Astrocyte of the spinal cord (primary cell): ENCODE measurements at regions not wholly inside any gene's neighbourhood (a gene's known extent, or its start where the extent isn't known, plus 50 kb on each side); places are given as distances from the start of the nearest gene placed in this dataset.

Experiments used
- DNase-seq: peaks from one replicate; pipeline ENCODE4 v3.0.0; 2011; ENCODE audit warnings: low read depth, low spot score
- H3K4me3 ChIP-seq: 2 replicates; pipeline ENCODE4 v1.5.1; 2011; ENCODE audit warnings: low read depth, mild to moderate bottlenecking, low read length, moderate library complexity
- in situ Hi-C: cut with HindIII; loops from 2 replicates; pipeline ENCODE4 v1.10.0; 2017; ENCODE audit warnings: low sequenced_read_pairs
- TF ChIP-seq, protein P1 (sequence below): IDR thresholded peaks from 2 replicates; pipeline ENCODE4 v1.5.1; 2012; ENCODE audit warnings: low read depth, mild to moderate bottlenecking, low read length, inconsistent platforms

DNA sequence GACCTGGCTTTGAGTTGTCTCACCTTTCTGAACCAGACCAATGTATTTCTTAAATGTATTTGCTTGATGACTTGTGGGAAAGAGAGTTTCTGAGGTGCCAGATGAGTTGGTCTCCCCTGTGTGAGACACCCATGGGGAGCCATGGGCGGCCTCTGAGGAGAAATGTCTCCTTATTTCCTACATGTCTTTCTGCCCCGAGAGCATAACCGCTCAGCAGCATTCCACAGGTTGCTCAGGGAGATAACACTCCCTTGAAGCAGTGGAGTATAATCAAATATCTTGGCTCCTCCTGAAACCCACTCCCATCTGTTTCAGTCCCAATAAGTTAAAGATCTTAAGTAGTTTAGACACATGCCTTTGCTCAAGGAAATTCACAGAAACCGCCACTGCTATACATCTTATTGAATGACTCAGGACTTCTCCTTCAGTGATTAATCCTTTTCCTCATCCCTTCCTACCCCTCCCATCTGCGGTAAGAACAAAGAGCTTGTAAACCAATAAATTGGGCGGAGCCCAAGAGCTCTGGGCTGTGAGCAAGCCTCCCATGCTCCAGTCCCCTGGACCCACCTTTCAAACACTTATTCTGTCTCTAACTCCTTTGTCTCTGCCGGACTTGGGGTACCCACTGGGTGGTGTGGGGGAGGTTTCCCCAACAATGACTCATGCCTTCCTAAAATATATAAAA lies 285.5 kb upstream of the LRRTM4 start:
- DNase-seq, result no peak
- TF ChIP-seq, protein P1, sequence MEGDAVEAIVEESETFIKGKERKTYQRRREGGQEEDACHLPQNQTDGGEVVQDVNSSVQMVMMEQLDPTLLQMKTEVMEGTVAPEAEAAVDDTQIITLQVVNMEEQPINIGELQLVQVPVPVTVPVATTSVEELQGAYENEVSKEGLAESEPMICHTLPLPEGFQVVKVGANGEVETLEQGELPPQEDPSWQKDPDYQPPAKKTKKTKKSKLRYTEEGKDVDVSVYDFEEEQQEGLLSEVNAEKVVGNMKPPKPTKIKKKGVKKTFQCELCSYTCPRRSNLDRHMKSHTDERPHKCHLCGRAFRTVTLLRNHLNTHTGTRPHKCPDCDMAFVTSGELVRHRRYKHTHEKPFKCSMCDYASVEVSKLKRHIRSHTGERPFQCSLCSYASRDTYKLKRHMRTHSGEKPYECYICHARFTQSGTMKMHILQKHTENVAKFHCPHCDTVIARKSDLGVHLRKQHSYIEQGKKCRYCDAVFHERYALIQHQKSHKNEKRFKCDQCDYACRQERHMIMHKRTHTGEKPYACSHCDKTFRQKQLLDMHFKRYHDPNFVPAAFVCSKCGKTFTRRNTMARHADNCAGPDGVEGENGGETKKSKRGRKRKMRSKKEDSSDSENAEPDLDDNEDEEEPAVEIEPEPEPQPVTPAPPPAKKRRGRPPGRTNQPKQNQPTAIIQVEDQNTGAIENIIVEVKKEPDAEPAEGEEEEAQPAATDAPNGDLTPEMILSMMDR, result no peak
- H3K4me3 ChIP-seq, result no peak overlapping the region
- in situ Hi-C loops, result no loop called here

DNA sequence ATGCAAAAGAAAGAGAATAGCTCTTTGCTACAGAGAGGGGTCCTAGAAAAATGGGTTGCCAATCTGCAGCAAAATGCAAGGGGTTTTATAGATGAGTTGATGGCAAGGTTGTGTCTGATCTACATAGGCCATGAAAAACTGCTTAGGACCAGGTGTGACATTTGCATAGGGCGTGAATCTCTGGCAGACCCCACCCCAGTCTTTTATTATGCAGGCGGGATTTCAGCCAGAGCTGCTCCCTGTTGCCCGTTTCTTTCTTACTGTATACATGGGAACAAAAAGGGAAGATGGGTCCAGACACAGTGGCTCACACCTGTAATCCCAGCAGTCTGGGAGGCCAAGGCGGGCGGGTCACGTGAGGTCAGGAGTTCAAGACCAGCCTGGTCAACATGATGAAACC lies 286.4 kb upstream of the LRRTM4 start:
- TF ChIP-seq, protein P1, result no peak
- in situ Hi-C loops, result no loop called here
- no peak overlapping the region for H3K4me3 ChIP-seq
- DNase-seq, result no peak

DNA sequence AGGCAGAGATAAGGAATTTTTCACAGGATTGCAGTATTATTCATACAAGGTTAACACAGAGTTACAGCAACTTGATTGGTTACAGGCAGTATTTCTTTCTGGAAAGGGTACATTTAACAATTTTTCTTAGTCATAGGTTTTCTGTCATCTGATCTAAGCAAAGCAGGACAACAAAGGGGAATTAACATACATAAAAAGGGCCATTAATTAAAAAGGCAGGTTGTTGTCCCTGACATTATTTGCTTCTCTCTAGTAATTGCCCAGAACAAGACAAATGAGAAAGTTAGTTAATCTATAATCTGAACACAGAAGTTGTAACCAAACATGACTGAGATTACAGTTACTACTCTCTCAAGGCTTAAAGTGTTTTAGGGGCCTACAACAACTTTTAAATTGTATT lies 291.4 kb upstream of the LRRTM4 start:
- in situ Hi-C loops, result no loop called here
- H3K4me3 ChIP-seq, result no peak overlapping the region
- DNase-seq, result no peak
- TF ChIP-seq, protein P1, result no peak

DNA sequence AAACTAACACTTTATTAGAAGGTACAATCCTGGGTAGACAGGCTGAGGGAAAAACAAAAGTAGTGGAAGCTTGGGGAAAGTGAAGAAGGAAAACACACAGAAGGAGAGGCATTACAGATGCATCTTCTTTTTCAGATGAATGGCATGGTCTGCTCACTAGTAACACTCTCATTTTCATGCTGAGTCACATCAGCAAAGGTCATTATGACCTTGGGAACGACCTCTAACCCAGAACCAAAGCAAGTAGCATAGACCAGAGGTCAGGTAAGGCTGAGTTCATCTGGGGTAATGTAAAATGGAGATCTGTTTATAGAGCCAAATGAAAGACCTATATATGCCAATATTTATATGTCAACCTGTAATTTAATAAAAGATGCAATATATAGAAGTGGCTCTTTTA lies 294.4 kb upstream of the LRRTM4 start:
- no peak overlapping the region for H3K4me3 ChIP-seq
- TF ChIP-seq, protein P1, result no peak
- no peak for DNase-seq
- in situ Hi-C loops, result no loop called here

DNA sequence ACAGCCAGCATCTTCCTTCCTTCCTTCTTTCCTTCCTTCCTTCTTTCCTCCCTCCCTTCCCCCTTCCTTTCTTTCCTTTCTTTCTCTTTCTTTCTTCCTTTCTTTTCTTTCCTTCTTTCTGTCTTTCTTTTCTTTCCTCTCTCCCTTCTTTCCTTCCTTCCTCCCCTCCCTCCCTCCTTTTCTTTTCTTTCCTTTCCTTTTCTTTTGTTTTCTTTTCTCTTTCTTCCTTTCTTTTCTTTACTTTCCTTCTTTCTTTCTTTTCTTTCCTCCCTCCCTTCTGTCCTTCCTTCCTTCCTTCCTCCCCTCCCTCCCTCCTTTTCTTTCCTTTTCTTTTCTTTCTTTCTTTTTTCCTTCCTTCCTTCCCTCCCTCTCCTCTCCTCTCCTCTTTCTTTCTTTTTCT lies 296.0 kb upstream of the LRRTM4 start:
- in situ Hi-C loops, result no loop called here
- no peak overlapping the region for H3K4me3 ChIP-seq
- TF ChIP-seq, protein P1, result no peak
- DNase-seq, result no peak

DNA sequence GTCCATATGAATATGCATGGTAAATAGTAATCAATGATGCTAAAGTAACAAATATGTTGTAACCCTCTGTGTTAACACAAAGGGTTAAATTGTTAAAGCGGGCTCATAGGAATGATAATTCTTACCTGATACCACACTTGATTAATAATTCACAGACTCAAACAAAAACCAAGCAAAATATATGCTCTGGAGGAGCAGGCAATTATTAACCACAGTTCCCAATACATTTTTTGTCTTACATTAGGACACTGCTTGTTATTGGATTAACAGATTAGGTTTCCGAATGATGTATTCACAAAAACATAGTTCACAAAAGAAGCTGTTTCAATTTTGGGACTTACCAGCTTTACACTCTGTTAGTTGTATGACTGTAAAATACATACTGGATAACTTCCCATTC lies 300.9 kb upstream of the LRRTM4 start:
- H3K4me3 ChIP-seq, result no peak overlapping the region
- in situ Hi-C loops, result no loop called here
- no peak for DNase-seq
- TF ChIP-seq, protein P1, result no peak

DNA sequence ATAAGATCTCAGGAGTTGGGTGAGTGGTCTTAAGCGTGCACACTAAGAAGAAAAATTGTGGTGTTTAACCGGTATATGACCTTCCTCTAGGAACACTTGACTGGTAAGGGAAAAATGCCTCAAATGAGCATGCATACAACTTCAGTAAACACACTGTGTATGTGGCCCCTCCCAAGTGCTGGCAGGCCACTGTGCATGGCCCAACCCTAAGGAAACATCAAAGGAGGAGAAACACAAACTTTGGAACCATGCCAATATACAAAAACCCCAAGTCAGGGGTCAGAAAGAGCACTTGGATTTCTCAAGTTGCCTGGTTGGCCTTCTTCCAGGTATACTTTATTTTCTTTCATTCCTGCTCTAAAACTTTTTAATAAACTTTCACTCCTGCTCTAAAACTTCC lies 308.9 kb upstream of the LRRTM4 start:
- in situ Hi-C loops, result no loop called here
- H3K4me3 ChIP-seq, result no peak overlapping the region
- TF ChIP-seq, protein P1, result no peak

More for the DNA sequence above, 308.9 kb upstream of the LRRTM4 start:
- DNase-seq, result no peak
